K562 (cell line): ENCODE measurements at regions not wholly inside any gene's neighbourhood (a gene's known extent, or its start where the extent isn't known, plus 50 kb on each side); places are given as distances from the start of the nearest gene placed in this dataset.

Experiments
- ATF4 ChIP-seq: fragments of 450-650 bp; formaldehyde crosslinking; IDR thresholded peaks from 2 replicates; pipeline ENCODE4 v1.4.0; 2022; ENCODE audit warnings: mild to moderate bottlenecking, moderate library complexity
- CHCHD3 ChIP-seq: fragments of 250-450 bp; sonication (Bioruptor Pico); IDR thresholded peaks from 2 replicates; pipeline ENCODE4 v2.1.2; 2022; ENCODE audit warnings: mild to moderate bottlenecking
- DMBX1 ChIP-seq: fragments of 250-450 bp; sonication (Bioruptor Pico); IDR thresholded peaks from 2 replicates; pipeline ENCODE4 v1.8.0; 2022; ENCODE audit warnings: inconsistent platforms, mild to moderate bottlenecking, moderate library complexity, borderline replicate concordance
- ELF1 ChIP-seq: fragments of 200-800 bp; sonication (Bioruptor generic); IDR thresholded peaks from 2 replicates; pipeline ENCODE4 v1.6.1; 2016; ENCODE audit warnings: missing genetic modification characterization, missing compliant biosample characterization
- FIP1L1 ChIP-seq: fragments of 200-400 bp; formaldehyde crosslinking; IDR thresholded peaks from 2 replicates; pipeline ENCODE4 v1.6.1; 2018; ENCODE audit warnings: mild to moderate bottlenecking, low read depth, low read length; ENCODE audit not compliant: poor library complexity, severe bottlenecking
- FOS ChIP-seq: IDR thresholded peaks from 3 replicates; pipeline ENCODE4 v1.6.1; 2011; ENCODE audit not compliant: insufficient read length; ENCODE audit errors: extremely low read depth
- LCOR ChIP-seq: sonication (generic); formaldehyde crosslinking; IDR thresholded peaks from 2 replicates; pipeline ENCODE4 v1.8.0; 2022; ENCODE audit warnings: mild to moderate bottlenecking, missing genetic modification reagents
- NCOA2 ChIP-seq, 2 experiments: fragments of 450-650 bp; IDR thresholded peaks; 2 replicates each; pipeline ENCODE4 v1.6.1; 2018; ENCODE audit warnings: mild to moderate bottlenecking in 2 of 2, moderate library complexity in 1 of 2; ENCODE audit not compliant: partially characterized antibody in 2 of 2
- NELFE ChIP-seq: IDR thresholded peaks from 2 replicates; pipeline ENCODE4 v1.6.1; 2011; ENCODE audit warnings: mild to moderate bottlenecking; ENCODE audit not compliant: insufficient read depth, insufficient read length
- NR2C2 ChIP-seq, 2 experiments: fragments of 200-800 bp in 1 of 2; sonication (Bioruptor generic) in 1 of 2; sonication (generic) in 1 of 2; formaldehyde crosslinking in 1 of 2; IDR thresholded peaks; 2 replicates each; pipeline versions ENCODE4 v1.6.1 to v1.8.0; 2016 to 2022; ENCODE audit warnings: mild to moderate bottlenecking in 1 of 2, missing compliant biosample characterization in 1 of 2, missing genetic modification characterization in 1 of 2, missing genetic modification reagents in 1 of 2
- RCOR1 ChIP-seq, 2 experiments: IDR thresholded peaks; 2 replicates each; pipeline ENCODE4 v1.6.1; 2012; ENCODE audit warnings: low read depth in 2 of 2, low read length in 2 of 2, borderline replicate concordance in 1 of 2, improper control_type of control experiment in 1 of 2
- SUPT5H ChIP-seq: fragments of 450-650 bp; IDR thresholded peaks from 2 replicates; pipeline ENCODE4 v1.6.1; 2016
- TAL1 ChIP-seq: fragments of 450-650 bp; IDR thresholded peaks from 2 replicates; pipeline ENCODE4 v1.6.1; 2016; ENCODE audit warnings: mild to moderate bottlenecking
- TEAD2 ChIP-seq: fragments of 450-650 bp; IDR thresholded peaks from 2 replicates; pipeline ENCODE4 v1.6.1; 2016; ENCODE audit warnings: missing genetic modification characterization, control low read depth, missing compliant biosample characterization
- TGIF2 ChIP-seq: sonication (generic); formaldehyde crosslinking; IDR thresholded peaks from 2 replicates; pipeline ENCODE4 v1.8.1; 2022; ENCODE audit warnings: mild to moderate bottlenecking, missing genetic modification reagents, moderate library complexity
- VEZF1 ChIP-seq: fragments of 200-800 bp; sonication (Bioruptor generic); IDR thresholded peaks from 2 replicates; pipeline ENCODE4 v1.6.1; 2017; ENCODE audit warnings: missing genetic modification characterization, missing compliant biosample characterization
- TF ChIP-seq, protein P1 (sequence below): fragments of 450-650 bp; conservative IDR thresholded peaks from 2 replicates; pipeline ENCODE4 v1.6.1; 2016; ENCODE audit warnings: missing genetic modification characterization, low read depth, mild to moderate bottlenecking, control low read depth, missing compliant biosample characterization
- TF ChIP-seq, protein P2 (sequence below), 3 experiments: IDR thresholded peaks in 2 of 3; conservative IDR thresholded peaks in 1 of 3; 2 replicates each; pipeline ENCODE4 v1.5.1; 2011 to 2012; ENCODE audit warnings: low read length in 3 of 3, mild to moderate bottlenecking in 3 of 3, control low read depth in 2 of 3, improper control_type of control experiment in 1 of 3, inconsistent platforms in 1 of 3, low read depth in 1 of 3, mixed read lengths in 1 of 3, moderate library complexity in 1 of 3; ENCODE audit not compliant: insufficient read depth in 2 of 3
- TF ChIP-seq, protein P3 (sequence below): sonication (generic); formaldehyde crosslinking; IDR thresholded peaks from 2 replicates; pipeline ENCODE4 v1.8.1; 2023; ENCODE audit warnings: mild to moderate bottlenecking, missing genetic modification reagents, moderate library complexity
- TF ChIP-seq, protein P4 (sequence below): fragments of 250-450 bp; sonication (Bioruptor Pico); IDR thresholded peaks from 2 replicates; pipeline ENCODE4 v1.5.0; 2021

- TF ChIP-seq FOS (no peak), TEAD2 (tag) (no peak), ELF1 (tag) (peak; percentile 65), SUPT5H (no peak), ATF4 (CRISPR knock-in tag) (no peak), TGIF2 (no peak), LCOR (CRISPR knock-in tag) (no peak), VEZF1 (CRISPR knock-in tag) (no peak), NCOA2 (IDR thresholded peaks at IDR 0.05; ENCODE audit: partially characterized antibody in 2 of 2) (no peak), RCOR1 (IDR thresholded peaks at IDR 0.05; ENCODE audit: borderline replicate concordance in 1 of 2, low read depth in 2 of 2, low read length in 2 of 2) (0 out of 4 replicates have a peak, but pooled peaks of 1 of the 2 experiments have one; percentile 31), NELFE (no peak), NR2C2 (CRISPR knock-in tag; IDR thresholded peaks at IDR 0.05) (no peak), NR2C2 (tag; IDR thresholded peaks at IDR 0.05) (no peak; the same call in none of the 2 replicates), TAL1 (no peak), CHCHD3 (CRISPR knock-in tag) (no peak), FIP1L1 (no peak), DMBX1 (CRISPR knock-in tag) (peak; percentile 84; the same call in 1 of the 2 replicates)
- TF ChIP-seq, protein P1, sequence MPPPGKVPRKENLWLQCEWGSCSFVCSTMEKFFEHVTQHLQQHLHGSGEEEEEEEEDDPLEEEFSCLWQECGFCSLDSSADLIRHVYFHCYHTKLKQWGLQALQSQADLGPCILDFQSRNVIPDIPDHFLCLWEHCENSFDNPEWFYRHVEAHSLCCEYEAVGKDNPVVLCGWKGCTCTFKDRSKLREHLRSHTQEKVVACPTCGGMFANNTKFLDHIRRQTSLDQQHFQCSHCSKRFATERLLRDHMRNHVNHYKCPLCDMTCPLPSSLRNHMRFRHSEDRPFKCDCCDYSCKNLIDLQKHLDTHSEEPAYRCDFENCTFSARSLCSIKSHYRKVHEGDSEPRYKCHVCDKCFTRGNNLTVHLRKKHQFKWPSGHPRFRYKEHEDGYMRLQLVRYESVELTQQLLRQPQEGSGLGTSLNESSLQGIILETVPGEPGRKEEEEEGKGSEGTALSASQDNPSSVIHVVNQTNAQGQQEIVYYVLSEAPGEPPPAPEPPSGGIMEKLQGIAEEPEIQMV (tag), result peak; percentile 40; the same call in 1 of the 2 replicates
- TF ChIP-seq, protein P2, sequence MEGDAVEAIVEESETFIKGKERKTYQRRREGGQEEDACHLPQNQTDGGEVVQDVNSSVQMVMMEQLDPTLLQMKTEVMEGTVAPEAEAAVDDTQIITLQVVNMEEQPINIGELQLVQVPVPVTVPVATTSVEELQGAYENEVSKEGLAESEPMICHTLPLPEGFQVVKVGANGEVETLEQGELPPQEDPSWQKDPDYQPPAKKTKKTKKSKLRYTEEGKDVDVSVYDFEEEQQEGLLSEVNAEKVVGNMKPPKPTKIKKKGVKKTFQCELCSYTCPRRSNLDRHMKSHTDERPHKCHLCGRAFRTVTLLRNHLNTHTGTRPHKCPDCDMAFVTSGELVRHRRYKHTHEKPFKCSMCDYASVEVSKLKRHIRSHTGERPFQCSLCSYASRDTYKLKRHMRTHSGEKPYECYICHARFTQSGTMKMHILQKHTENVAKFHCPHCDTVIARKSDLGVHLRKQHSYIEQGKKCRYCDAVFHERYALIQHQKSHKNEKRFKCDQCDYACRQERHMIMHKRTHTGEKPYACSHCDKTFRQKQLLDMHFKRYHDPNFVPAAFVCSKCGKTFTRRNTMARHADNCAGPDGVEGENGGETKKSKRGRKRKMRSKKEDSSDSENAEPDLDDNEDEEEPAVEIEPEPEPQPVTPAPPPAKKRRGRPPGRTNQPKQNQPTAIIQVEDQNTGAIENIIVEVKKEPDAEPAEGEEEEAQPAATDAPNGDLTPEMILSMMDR (IDR thresholded peaks at IDR 0.05 in 2 of 3, conservative IDR thresholded peaks at IDR 0.05 in 1 of 3; ENCODE audit: insufficient read depth in 2 of 3, low read depth in 1 of 3, low read length in 3 of 3), result peak; percentile 69 to 81 (median 78)
- TF ChIP-seq, protein P3, sequence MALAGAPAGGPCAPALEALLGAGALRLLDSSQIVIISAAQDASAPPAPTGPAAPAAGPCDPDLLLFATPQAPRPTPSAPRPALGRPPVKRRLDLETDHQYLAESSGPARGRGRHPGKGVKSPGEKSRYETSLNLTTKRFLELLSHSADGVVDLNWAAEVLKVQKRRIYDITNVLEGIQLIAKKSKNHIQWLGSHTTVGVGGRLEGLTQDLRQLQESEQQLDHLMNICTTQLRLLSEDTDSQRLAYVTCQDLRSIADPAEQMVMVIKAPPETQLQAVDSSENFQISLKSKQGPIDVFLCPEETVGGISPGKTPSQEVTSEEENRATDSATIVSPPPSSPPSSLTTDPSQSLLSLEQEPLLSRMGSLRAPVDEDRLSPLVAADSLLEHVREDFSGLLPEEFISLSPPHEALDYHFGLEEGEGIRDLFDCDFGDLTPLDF, result no peak
- TF ChIP-seq, protein P4, sequence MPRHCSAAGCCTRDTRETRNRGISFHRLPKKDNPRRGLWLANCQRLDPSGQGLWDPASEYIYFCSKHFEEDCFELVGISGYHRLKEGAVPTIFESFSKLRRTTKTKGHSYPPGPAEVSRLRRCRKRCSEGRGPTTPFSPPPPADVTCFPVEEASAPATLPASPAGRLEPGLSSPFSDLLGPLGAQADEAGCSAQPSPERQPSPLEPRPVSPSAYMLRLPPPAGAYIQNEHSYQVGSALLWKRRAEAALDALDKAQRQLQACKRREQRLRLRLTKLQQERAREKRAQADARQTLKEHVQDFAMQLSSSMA (CRISPR knock-in tag), result no peak
These were observed 56.1 kb upstream of the FHL2 start (continued) for GRCh38 chr2:105454801-105455485.
